DND-41 (cell line): ENCODE measurements at regions not wholly inside any gene's neighbourhood (a gene's known extent, or its start where the extent isn't known, plus 50 kb on each side); places are given as distances from the start of the nearest gene placed in this dataset.

ENCODE experiments used
- ATAC-seq: fragments of 200-7000 bp; cut with Tn5 transposase; 3 replicates; pipeline ENCODE4 v1.9.1; 2021; ENCODE audit warnings: low read depth; ENCODE audit not compliant: insufficient read depth
- DNase-seq: peaks from one replicate; pipeline ENCODE4 v3.0.0-alpha.2; 2020
- H2AFZ ChIP-seq: 2 replicates; pipeline ENCODE4 v1.6.0; 2012; ENCODE audit warnings: low read depth, low read length
- H3K27ac ChIP-seq: 2 replicates; pipeline ENCODE4 v1.5.1; 2012; ENCODE audit warnings: low read length, inconsistent platforms
- H3K27me3 ChIP-seq: fragments of 200-600 bp; sonication (generic); 2 replicates; pipeline ENCODE4 v1.6.0; 2012; ENCODE audit warnings: low read length, mild to moderate bottlenecking, inconsistent platforms; ENCODE audit not compliant: insufficient read depth, poor library complexity
- H3K36me3 ChIP-seq: 2 replicates; pipeline ENCODE4 v1.5.1; 2012; ENCODE audit warnings: low read length, inconsistent platforms; ENCODE audit not compliant: insufficient read depth
- H3K4me1 ChIP-seq: 2 replicates; pipeline ENCODE4 v1.5.1; 2012; ENCODE audit warnings: mild to moderate bottlenecking, low read length; ENCODE audit not compliant: insufficient read depth
- H3K4me2 ChIP-seq: 2 replicates; pipeline ENCODE4 v1.6.0; 2012; ENCODE audit warnings: mild to moderate bottlenecking, moderate library complexity, low read length, inconsistent platforms; ENCODE audit not compliant: insufficient read depth
- H3K4me3 ChIP-seq, 2 experiments: fragments of 200-600 bp in 1 of 2; shearing (Covaris generic) in 1 of 2; 2 replicates each; pipeline ENCODE4 v1.5.1; 2012 to 2016; ENCODE audit warnings: inconsistent platforms in 2 of 2, low read length in 2 of 2, mild to moderate bottlenecking in 2 of 2, low read depth in 1 of 2, moderate library complexity in 1 of 2
- H3K79me2 ChIP-seq: 2 replicates; pipeline ENCODE4 v1.6.0; 2012; ENCODE audit warnings: low read length, inconsistent platforms; ENCODE audit not compliant: insufficient read depth
- H3K9ac ChIP-seq: 2 replicates; pipeline ENCODE4 v1.6.0; 2012; ENCODE audit warnings: low read depth, mild to moderate bottlenecking, inconsistent platforms, low read length, moderate library complexity
- H3K9me3 ChIP-seq: 2 replicates; pipeline ENCODE4 v1.5.1; 2012; ENCODE audit warnings: low read length, moderate library complexity, mild to moderate bottlenecking, inconsistent platforms; ENCODE audit not compliant: insufficient read depth, severe bottlenecking
- H4K20me1 ChIP-seq: 2 replicates; pipeline ENCODE4 v1.6.0; 2012; ENCODE audit warnings: low read length; ENCODE audit not compliant: insufficient read depth
- EZH2 ChIP-seq: IDR thresholded peaks from 3 replicates; pipeline ENCODE4 v1.6.1; 2012; ENCODE audit warnings: borderline replicate concordance, low read depth, mild to moderate bottlenecking, moderate library complexity, low read length, inconsistent platforms; ENCODE audit not compliant: severe bottlenecking
- TF ChIP-seq, protein P1 (sequence below): IDR thresholded peaks from 2 replicates; pipeline ENCODE4 v1.5.1; 2012; ENCODE audit warnings: borderline replicate concordance, low read length, moderate library complexity, mild to moderate bottlenecking; ENCODE audit not compliant: poor library complexity, severe bottlenecking; ENCODE audit errors: extremely low read depth

DNA sequence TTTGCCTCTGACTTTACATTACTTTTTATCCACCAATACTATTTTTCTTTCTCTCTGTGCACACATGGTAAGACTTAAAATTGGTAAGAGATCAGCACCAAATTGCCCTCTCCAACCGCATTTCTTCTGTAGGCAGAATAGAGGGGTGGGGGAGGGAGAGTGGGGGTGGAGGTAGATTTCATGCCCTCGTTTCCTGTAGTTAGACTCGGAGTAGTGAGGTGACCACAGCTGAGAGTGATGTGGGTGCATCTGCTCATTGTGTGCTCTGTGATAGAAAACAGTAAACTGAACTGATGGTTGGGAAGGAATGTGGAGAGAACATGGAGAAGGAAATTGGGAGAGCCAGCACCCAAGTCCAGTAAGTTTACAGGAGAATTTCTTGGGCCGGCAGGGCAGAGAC, 498.3 kb downstream of the IRX1 start:
- peak overlapping the region in 1 of 2 experiments; percentile 8; a peak in 1 of 4 replicates for H3K4me3 ChIP-seq
- peak overlapping the region; percentile 54 for H3K9ac ChIP-seq
- no peak for TF ChIP-seq EZH2
- TF ChIP-seq, protein P1, sequence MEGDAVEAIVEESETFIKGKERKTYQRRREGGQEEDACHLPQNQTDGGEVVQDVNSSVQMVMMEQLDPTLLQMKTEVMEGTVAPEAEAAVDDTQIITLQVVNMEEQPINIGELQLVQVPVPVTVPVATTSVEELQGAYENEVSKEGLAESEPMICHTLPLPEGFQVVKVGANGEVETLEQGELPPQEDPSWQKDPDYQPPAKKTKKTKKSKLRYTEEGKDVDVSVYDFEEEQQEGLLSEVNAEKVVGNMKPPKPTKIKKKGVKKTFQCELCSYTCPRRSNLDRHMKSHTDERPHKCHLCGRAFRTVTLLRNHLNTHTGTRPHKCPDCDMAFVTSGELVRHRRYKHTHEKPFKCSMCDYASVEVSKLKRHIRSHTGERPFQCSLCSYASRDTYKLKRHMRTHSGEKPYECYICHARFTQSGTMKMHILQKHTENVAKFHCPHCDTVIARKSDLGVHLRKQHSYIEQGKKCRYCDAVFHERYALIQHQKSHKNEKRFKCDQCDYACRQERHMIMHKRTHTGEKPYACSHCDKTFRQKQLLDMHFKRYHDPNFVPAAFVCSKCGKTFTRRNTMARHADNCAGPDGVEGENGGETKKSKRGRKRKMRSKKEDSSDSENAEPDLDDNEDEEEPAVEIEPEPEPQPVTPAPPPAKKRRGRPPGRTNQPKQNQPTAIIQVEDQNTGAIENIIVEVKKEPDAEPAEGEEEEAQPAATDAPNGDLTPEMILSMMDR, result no peak
- H3K4me1 ChIP-seq, result peaks cover 61% of the 10 kb centered on the region
- H3K4me2 ChIP-seq, result peak overlapping the region; percentile 41
- peak overlapping the region; percentile 92 for H3K27ac ChIP-seq
- no peaks in the 10 kb centered on the region for H3K9me3 ChIP-seq
- H3K79me2 ChIP-seq, result no peaks in the 10 kb centered on the region
- no peaks in the 10 kb centered on the region for H3K36me3 ChIP-seq
- peak; percentile 97 for ATAC-seq
- no peaks in the 10 kb centered on the region for H3K27me3 ChIP-seq
- DNase-seq, result peak; percentile 89
- H2AFZ ChIP-seq, result peak overlapping the region; percentile 53
- H4K20me1 ChIP-seq, result no peaks in the 10 kb centered on the region

DNA sequence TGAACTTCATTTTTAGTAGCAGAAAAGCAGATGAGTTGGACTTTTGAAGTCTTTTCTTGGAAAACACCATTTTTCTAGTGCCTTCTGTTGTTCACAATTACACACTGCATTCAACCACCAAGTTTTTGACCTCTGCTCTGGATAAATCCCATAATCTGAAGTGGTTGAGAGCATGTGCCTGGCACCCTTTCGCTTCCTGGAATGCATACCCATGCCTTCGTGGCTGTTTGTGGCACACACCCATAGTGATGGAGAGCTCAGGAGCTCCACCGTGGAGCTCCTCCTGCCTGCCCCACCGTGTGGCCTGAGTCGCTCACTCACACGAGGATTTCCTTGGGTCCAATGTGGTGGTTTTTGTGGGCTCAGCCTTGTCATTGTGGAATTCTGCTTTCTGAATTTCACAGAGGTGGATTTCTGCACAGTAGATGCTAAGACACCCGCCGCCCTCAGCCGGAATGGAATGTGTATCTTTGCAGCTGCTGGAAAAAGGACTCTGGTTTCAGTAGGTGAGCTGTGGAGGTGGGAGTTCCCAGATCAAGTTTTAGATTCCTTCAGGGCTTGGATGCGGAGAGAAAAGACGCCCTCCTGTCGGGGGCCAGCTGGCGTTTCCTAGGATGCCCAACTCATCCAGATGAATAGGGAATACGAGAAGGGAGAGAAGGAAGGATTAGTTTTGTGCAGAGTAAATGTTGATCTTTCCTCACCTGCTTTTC, 500.4 kb downstream of the IRX1 start:
- no peak overlapping the region for H3K4me2 ChIP-seq
- no peak for ATAC-seq

DNA sequence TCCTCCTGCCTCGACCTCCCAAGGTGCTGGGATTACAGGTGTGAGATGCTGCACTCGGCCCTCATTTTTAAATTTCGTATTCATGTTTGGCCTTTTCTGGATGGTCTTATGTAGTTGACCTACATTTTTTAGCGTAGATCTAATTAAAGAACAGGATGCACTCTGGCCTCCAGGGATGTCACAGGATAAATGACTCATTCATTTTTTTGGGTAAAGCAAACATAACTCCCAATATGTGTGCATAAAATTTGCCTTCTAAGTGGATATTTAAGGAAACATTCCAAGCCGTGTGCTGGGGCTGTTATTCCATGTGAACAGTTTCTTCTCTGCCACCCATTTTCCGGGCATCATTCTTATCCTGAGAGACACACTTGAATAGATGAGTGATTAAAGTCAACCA, 501.6 kb downstream of the IRX1 start:
- DNase-seq, result no peak
- H4K20me1 ChIP-seq, result no peaks in the 10 kb centered on the region
- H3K79me2 ChIP-seq, result no peaks in the 10 kb centered on the region
- no peak overlapping the region for H2AFZ ChIP-seq
- H3K27me3 ChIP-seq, result no peaks in the 10 kb centered on the region
- no peak for ATAC-seq
- H3K36me3 ChIP-seq, result no peaks in the 10 kb centered on the region
- H3K4me2 ChIP-seq, result no peak overlapping the region
- H3K9me3 ChIP-seq, result no peaks in the 10 kb centered on the region
- peaks cover 54% of the 10 kb centered on the region for H3K4me1 ChIP-seq
- peak overlapping the region; percentile 15; the same call in 1 of the 2 replicates for H3K27ac ChIP-seq
- H3K9ac ChIP-seq, result no peak overlapping the region
- TF ChIP-seq, protein P1, result no peak
- TF ChIP-seq EZH2, result no peak
- no peak overlapping the region for H3K4me3 ChIP-seq

More for the DNA sequence above, 500.4 kb downstream of the IRX1 start:
- H2AFZ ChIP-seq, result no peak overlapping the region
- no peaks in the 10 kb centered on the region for H3K27me3 ChIP-seq
- H3K27ac ChIP-seq, result peak overlapping the region; percentile 45
- TF ChIP-seq, protein P1, result no peak
- TF ChIP-seq EZH2, result no peak
- peaks cover 58% of the 10 kb centered on the region for H3K4me1 ChIP-seq
- no peak for DNase-seq
- H3K79me2 ChIP-seq, result no peaks in the 10 kb centered on the region
- no peak overlapping the region for H3K4me3 ChIP-seq
- H3K9me3 ChIP-seq, result no peaks in the 10 kb centered on the region
- no peaks in the 10 kb centered on the region for H4K20me1 ChIP-seq
- no peak overlapping the region for H3K9ac ChIP-seq
- H3K36me3 ChIP-seq, result no peaks in the 10 kb centered on the region
